HCT116 (cell line): ENCODE measurements at regions not wholly inside any gene's neighbourhood (a gene's known extent, or its start where the extent isn't known, plus 50 kb on each side); places are given as distances from the start of the nearest gene placed in this dataset.

Source experiments
- ATAC-seq: fragments of 200-7000 bp; cut with Tn5 transposase; 2 replicates; pipeline ENCODE4 v1.9.1; 2020; ENCODE audit warnings: mild to moderate bottlenecking, moderate library complexity
- BruUV-seq: library from RNA; stranded (reverse); fragments of 400-500 nt; replicated peaks from 2 replicates; lab custom pipeline; 2021; lab: Mats Ljungman, UMichigan
- CTCF ChIA-PET: fragments of 300-600 bp; sonication (Branson Sonifier 250); formaldehyde crosslinking; loops from one replicate; lab custom pipeline; 2021; ENCODE audit warnings: antibody characterized with exemption; lab: Charles Lee
- POLR2A ChIA-PET: fragments of 300-600, 350-600 bp; sonication (Branson Sonifier 250); formaldehyde crosslinking; loops from one replicate; lab custom pipeline; 2021; ENCODE audit warnings: antibody characterized with exemption; lab: Charles Lee
- RAD21 ChIA-PET, 2 experiments: fragments of 300-600 bp; sonication (Branson Sonifier 250); formaldehyde crosslinking; loops; one replicate each; lab custom pipeline; 2023; ENCODE audit warnings: low total read pairs in 2 of 2; ENCODE audit not compliant: uncharacterized antibody in 2 of 2, unreplicated experiment in 2 of 2, low non-redundant PET in 1 of 2; lab: Charles Lee
- DNase-seq: peaks from one replicate; pipeline ENCODE4 v3.0.0-alpha.2; 2010; ENCODE audit warnings: low read depth, low spot score
- H2AFZ ChIP-seq: fragments of 200-600 bp; shearing (Covaris generic), sonication (generic); 2 replicates; pipeline ENCODE4 v1.6.1; 2017; ENCODE audit warnings: low read depth, mixed run types, mixed read lengths, antibody characterized with exemption, low read length; ENCODE audit not compliant: poor library complexity, severe bottlenecking
- H3K27ac ChIP-seq: 2 replicates; pipeline ENCODE4 v1.5.1; 2012; ENCODE audit warnings: low read depth, low read length
- H3K27me3 ChIP-seq: fragments of 200-600 bp; sonication (generic); 2 replicates; pipeline ENCODE4 v1.6.1; 2016; ENCODE audit warnings: mixed run types, low read length, mixed read lengths; ENCODE audit not compliant: insufficient read depth
- H3K36me3 ChIP-seq, 2 experiments: fragments of 200-500 bp in 1 of 2; fragments of 200-600 bp in 1 of 2; sonication (Bioruptor generic) in 1 of 2; sonication (generic) in 1 of 2; 2 replicates each; pipeline versions ENCODE4 v1.5.1 to v1.6.1; 2014 to 2016; ENCODE audit warnings: low read length in 2 of 2, inconsistent platforms in 1 of 2, mixed read lengths in 1 of 2, mixed run types in 1 of 2; ENCODE audit not compliant: insufficient read depth in 2 of 2, control insufficient read depth in 1 of 2
- H3K4me1 ChIP-seq, 2 experiments: fragments of 200-600 bp in 1 of 2; sonication (generic) in 1 of 2; 2 replicates each; pipeline versions ENCODE4 v1.5.1 to v1.6.1; 2012 to 2017; ENCODE audit warnings: low read length in 2 of 2, inconsistent platforms in 1 of 2, mild to moderate bottlenecking in 1 of 2, mixed read lengths in 1 of 2, mixed run types in 1 of 2, moderate library complexity in 1 of 2; ENCODE audit not compliant: insufficient read depth in 2 of 2, control insufficient read depth in 1 of 2
- H3K4me2 ChIP-seq: fragments of 200-600 bp; sonication (generic); 2 replicates; pipeline ENCODE4 v1.6.1; 2017; ENCODE audit warnings: mixed run types, low read length, mixed read lengths
- H3K4me3 ChIP-seq, 2 experiments: fragments of 200-600 bp in 1 of 2; sonication (generic) in 1 of 2; replicated peaks in 1 of 2; 2 replicates each; pipeline ENCODE4 v1.5.1; 2011 to 2016; ENCODE audit warnings: low read length in 2 of 2, control low read depth in 1 of 2, low read depth in 1 of 2, mild to moderate bottlenecking in 1 of 2, mixed read lengths in 1 of 2, mixed run types in 1 of 2
- H3K79me2 ChIP-seq: fragments of 200-600 bp; sonication (generic); 2 replicates; pipeline ENCODE4 v1.6.1; 2017; ENCODE audit warnings: mild to moderate bottlenecking, mixed run types, low read length, moderate library complexity, mixed read lengths; ENCODE audit not compliant: insufficient read depth
- H3K9ac ChIP-seq: fragments of 200-600 bp; sonication (generic); 2 replicates; pipeline ENCODE4 v1.6.1; 2016; ENCODE audit warnings: low read length, mixed read lengths
- H3K9me2 ChIP-seq: fragments of 200-600 bp; sonication (generic), shearing (Covaris generic); 2 replicates; pipeline ENCODE4 v1.6.1; 2017; ENCODE audit warnings: mixed run types, mild to moderate bottlenecking, moderate library complexity; ENCODE audit not compliant: insufficient read depth
- H3K9me3 ChIP-seq, 2 experiments: fragments of 200-500 bp in 1 of 2; fragments of 200-600 bp in 1 of 2; sonication (Bioruptor generic) in 1 of 2; sonication (generic) in 1 of 2; 2 replicates each; pipeline ENCODE4 v1.6.1; 2014 to 2017; ENCODE audit warnings: low read length in 2 of 2, mixed read lengths in 2 of 2, inconsistent platforms in 1 of 2, low read depth in 1 of 2, mild to moderate bottlenecking in 1 of 2, mixed run types in 1 of 2, moderate library complexity in 1 of 2; ENCODE audit not compliant: control insufficient read depth in 1 of 2, insufficient read depth in 1 of 2
- H4K20me1 ChIP-seq: fragments of 200-600 bp; sonication (generic), shearing (Covaris generic); 2 replicates; pipeline ENCODE4 v1.6.1; 2017; ENCODE audit warnings: mixed run types, mild to moderate bottlenecking, moderate library complexity; ENCODE audit not compliant: insufficient read depth
- ATF3 ChIP-seq: IDR thresholded peaks from 2 replicates; pipeline ENCODE4 v1.6.1; 2012
- CBX3 ChIP-seq: IDR thresholded peaks from 2 replicates; pipeline ENCODE4 v1.6.1; 2012; ENCODE audit warnings: low read depth
- CEBPB ChIP-seq: IDR thresholded peaks from 2 replicates; pipeline ENCODE4 v1.6.1; 2012; ENCODE audit warnings: low read depth
- CTCF ChIP-seq, 3 experiments: fragments of 200-600 bp in 1 of 3; sonication (generic) in 1 of 3; IDR thresholded peaks in 2 of 3; conservative IDR thresholded peaks in 1 of 3; 2 replicates each; pipeline ENCODE4 v1.5.1; 2012 to 2017; ENCODE audit warnings: low read depth in 2 of 3, low read length in 2 of 3, antibody characterized with exemption in 1 of 3, borderline replicate concordance in 1 of 3, control low read depth in 1 of 3, mild to moderate bottlenecking in 1 of 3, mixed read lengths in 1 of 3, mixed run types in 1 of 3, moderate library complexity in 1 of 3; ENCODE audit not compliant: insufficient read depth in 1 of 3
- ELF1 ChIP-seq: IDR thresholded peaks from 2 replicates; pipeline ENCODE4 v1.6.1; 2012; ENCODE audit warnings: low read depth, borderline replicate concordance
- EZH2 ChIP-seq: fragments of 200-600 bp; sonication (generic); IDR thresholded peaks from 2 replicates; pipeline ENCODE4 v1.6.1; 2017; ENCODE audit warnings: antibody characterized with exemption, mixed run types
- EZH2phosphoT487 ChIP-seq: fragments of 200-600 bp; IDR thresholded peaks from 2 replicates; pipeline ENCODE4 v1.6.1; 2018; ENCODE audit warnings: antibody characterized with exemption, borderline replicate concordance
- JUND ChIP-seq: IDR thresholded peaks from 2 replicates; pipeline ENCODE4 v1.6.1; 2012
- POLR2A ChIP-seq: IDR thresholded peaks from 2 replicates; pipeline ENCODE4 v1.7.0; 2011; ENCODE audit warnings: borderline replicate concordance; ENCODE audit not compliant: insufficient read depth, insufficient read length; ENCODE audit errors: extremely low read depth
- POLR2AphosphoS5 ChIP-seq: IDR thresholded peaks from 2 replicates; pipeline ENCODE4 v1.6.1; 2011; ENCODE audit warnings: mild to moderate bottlenecking, low read depth, low read length, moderate library complexity
- RAD21 ChIP-seq: IDR thresholded peaks from 2 replicates; pipeline ENCODE4 v1.6.1; 2012; ENCODE audit warnings: low read depth, mild to moderate bottlenecking
- SIN3A ChIP-seq: IDR thresholded peaks from 2 replicates; pipeline ENCODE4 v1.6.1; 2012; ENCODE audit warnings: low read depth
- SP1 ChIP-seq: IDR thresholded peaks from 2 replicates; pipeline ENCODE4 v1.6.1; 2012; ENCODE audit warnings: low read depth
- YY1 ChIP-seq: IDR thresholded peaks from 2 replicates; pipeline ENCODE4 v1.6.1; 2011; ENCODE audit warnings: low read length, low read depth, moderate library complexity, mild to moderate bottlenecking; ENCODE audit not compliant: insufficient replicate concordance; ENCODE audit errors: extremely low read depth
- ZFX ChIP-seq: fragments of 450-650 bp; IDR thresholded peaks from 2 replicates; pipeline ENCODE4 v1.6.1; 2017
- ZNF274 ChIP-seq: fragments of 200-500 bp; sonication (Bioruptor generic); IDR thresholded peaks from 2 replicates; pipeline ENCODE4 v1.6.1; 2014; ENCODE audit warnings: mild to moderate bottlenecking, low read depth, low read length, inconsistent platforms
- intact Hi-C: fragments of 100-400 bp; cut with micrococcal nuclease; formaldehyde crosslinking; loops from 2 replicates; pipeline ENCODE4 v1.10.0; 2022
- TF ChIP-seq, protein P1 (sequence below): IDR thresholded peaks from 2 replicates; pipeline ENCODE4 v1.6.1; 2012; ENCODE audit warnings: low read depth

GRCh38 chr5:125786021-125786420 lies 637.2 kb upstream of the GRAMD2B start:
- no peak for TF ChIP-seq CBX3
- TF ChIP-seq ZFX: no peak
- TF ChIP-seq EZH2: no peak
- TF ChIP-seq SP1: no peak
- TF ChIP-seq POLR2AphosphoS5: no peak
- TF ChIP-seq RAD21: no peak
- no peak for TF ChIP-seq SIN3A
- TF ChIP-seq JUND: no peak
- TF ChIP-seq, protein P1, sequence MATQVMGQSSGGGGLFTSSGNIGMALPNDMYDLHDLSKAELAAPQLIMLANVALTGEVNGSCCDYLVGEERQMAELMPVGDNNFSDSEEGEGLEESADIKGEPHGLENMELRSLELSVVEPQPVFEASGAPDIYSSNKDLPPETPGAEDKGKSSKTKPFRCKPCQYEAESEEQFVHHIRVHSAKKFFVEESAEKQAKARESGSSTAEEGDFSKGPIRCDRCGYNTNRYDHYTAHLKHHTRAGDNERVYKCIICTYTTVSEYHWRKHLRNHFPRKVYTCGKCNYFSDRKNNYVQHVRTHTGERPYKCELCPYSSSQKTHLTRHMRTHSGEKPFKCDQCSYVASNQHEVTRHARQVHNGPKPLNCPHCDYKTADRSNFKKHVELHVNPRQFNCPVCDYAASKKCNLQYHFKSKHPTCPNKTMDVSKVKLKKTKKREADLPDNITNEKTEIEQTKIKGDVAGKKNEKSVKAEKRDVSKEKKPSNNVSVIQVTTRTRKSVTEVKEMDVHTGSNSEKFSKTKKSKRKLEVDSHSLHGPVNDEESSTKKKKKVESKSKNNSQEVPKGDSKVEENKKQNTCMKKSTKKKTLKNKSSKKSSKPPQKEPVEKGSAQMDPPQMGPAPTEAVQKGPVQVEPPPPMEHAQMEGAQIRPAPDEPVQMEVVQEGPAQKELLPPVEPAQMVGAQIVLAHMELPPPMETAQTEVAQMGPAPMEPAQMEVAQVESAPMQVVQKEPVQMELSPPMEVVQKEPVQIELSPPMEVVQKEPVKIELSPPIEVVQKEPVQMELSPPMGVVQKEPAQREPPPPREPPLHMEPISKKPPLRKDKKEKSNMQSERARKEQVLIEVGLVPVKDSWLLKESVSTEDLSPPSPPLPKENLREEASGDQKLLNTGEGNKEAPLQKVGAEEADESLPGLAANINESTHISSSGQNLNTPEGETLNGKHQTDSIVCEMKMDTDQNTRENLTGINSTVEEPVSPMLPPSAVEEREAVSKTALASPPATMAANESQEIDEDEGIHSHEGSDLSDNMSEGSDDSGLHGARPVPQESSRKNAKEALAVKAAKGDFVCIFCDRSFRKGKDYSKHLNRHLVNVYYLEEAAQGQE: no peak
- no peak for TF ChIP-seq CTCF (IDR thresholded peaks at IDR 0.05 in 2 of 3, conservative IDR thresholded peaks at IDR 0.05 in 1 of 3; ENCODE audit: borderline replicate concordance in 1 of 3, insufficient read depth in 1 of 3, low read depth in 2 of 3, low read length in 2 of 3)
- TF ChIP-seq ELF1: no peak
- no peak for TF ChIP-seq EZH2phosphoT487
- no peak for TF ChIP-seq POLR2A
- TF ChIP-seq ZNF274: no peak
- TF ChIP-seq ATF3: no peak
- TF ChIP-seq CEBPB: no peak
- no peak for TF ChIP-seq YY1
- H3K4me3 ChIP-seq: no peak overlapping the region
- intact Hi-C loops: no loop called here
- POLR2A ChIA-PET: no interaction called here
- no peaks in the 10 kb centered on the region for H3K9me2 ChIP-seq
- H3K4me1 ChIP-seq: no peaks in the 10 kb centered on the region
- H3K27ac ChIP-seq: no peak overlapping the region
- RAD21 ChIA-PET: no interaction called here
- H4K20me1 ChIP-seq: no peaks in the 10 kb centered on the region
- no peaks in the 10 kb centered on the region for H3K79me2 ChIP-seq
- DNase-seq (no peak), ATAC-seq (no peak)
- H3K27me3 ChIP-seq: no peaks in the 10 kb centered on the region
- BruUV-seq: no TSS peak
- no peak overlapping the region for H2AFZ ChIP-seq
- H3K9ac ChIP-seq: no peak overlapping the region
- H3K9me3 ChIP-seq: no peaks in the 10 kb centered on the region
- no peaks in the 10 kb centered on the region for H3K36me3 ChIP-seq
- H3K4me2 ChIP-seq: no peak overlapping the region
- CTCF ChIA-PET: no interaction called here
